ENCODE measurements at regions not wholly inside any gene's neighbourhood (a gene's known extent, or its start where the extent isn't known, plus 50 kb on each side); places are given as distances from the start of the nearest gene placed in this dataset.

- H3K27ac ChIP-seq = no peak overlapping the region
- no peaks in the 10 kb centered on the region for H3K36me3 ChIP-seq
- H3K4me1 ChIP-seq = no peaks in the 10 kb centered on the region
- no peak overlapping the region for H3K4me3 ChIP-seq
- no peaks in the 10 kb centered on the region for H3K27me3 ChIP-seq (ENCODE audit: low read depth)
- ATAC-seq (no peak), DNase-seq (no peak)
- intact Hi-C loops (cut with DNase I) = no loop called here
- H3K9me3 ChIP-seq = no peaks in the 10 kb centered on the region
- no peak for TF ChIP-seq CTCF (IDR thresholded peaks at IDR 0.05)
Measured at GRCh38 chr14:25237845-25238244, 187.9 kb upstream of the STXBP6 start.

GRCh38 chr14:25233613-25234012, 183.7 kb upstream of the STXBP6 start:
- ATAC-seq = no peak
- H3K27ac ChIP-seq = no peak overlapping the region

GRCh38 chr14:25231004-25231403, 181.1 kb upstream of the STXBP6 start:
- no peak for DNase-seq
- no peak for TF ChIP-seq CTCF (IDR thresholded peaks at IDR 0.05)
- intact Hi-C loops (cut with DNase I) = no loop called here

More at GRCh38 chr14:25233613-25234012, 183.7 kb upstream of the STXBP6 start:
- no peaks in the 10 kb centered on the region for H3K9me3 ChIP-seq
- H3K4me1 ChIP-seq = no peaks in the 10 kb centered on the region
- no peaks in the 10 kb centered on the region for H3K27me3 ChIP-seq (ENCODE audit: low read depth)
- H3K36me3 ChIP-seq = no peaks in the 10 kb centered on the region
- TF ChIP-seq CTCF (IDR thresholded peaks at IDR 0.05) = no peak
- no peak for DNase-seq
- intact Hi-C loops (cut with DNase I) = no loop called here
- no peak overlapping the region for H3K4me3 ChIP-seq

DNA sequence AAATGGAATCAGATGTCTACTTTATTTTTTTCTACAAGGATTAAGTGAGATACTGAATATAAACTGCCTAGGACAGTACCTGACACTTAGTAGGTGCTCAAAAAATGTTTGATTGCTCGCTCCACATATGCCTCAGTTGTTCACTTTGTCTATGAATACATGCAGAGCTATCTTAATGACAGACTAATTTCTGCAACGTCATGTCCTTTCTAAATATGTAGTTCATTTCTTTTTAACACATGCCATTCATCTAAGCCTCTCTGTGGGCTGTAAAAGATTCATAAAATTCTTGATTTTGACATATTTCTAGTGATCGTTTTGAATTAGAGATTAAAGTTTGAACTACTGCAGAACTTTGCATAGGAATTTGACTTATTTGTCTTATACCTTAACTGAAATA, 176.3 kb upstream of the STXBP6 start:
- TF ChIP-seq CTCF (IDR thresholded peaks at IDR 0.05) = no peak
- intact Hi-C loops (cut with DNase I) = no loop called here
- Histone ChIP-seq H3K9me3 (no peaks in the 10 kb centered on the region), H3K4me3 (no peak overlapping the region), H3K27me3 (ENCODE audit: low read depth) (no peaks in the 10 kb centered on the region), H3K4me1 (no peaks in the 10 kb centered on the region), H3K36me3 (no peaks in the 10 kb centered on the region), H3K27ac (no peak overlapping the region)
- no peak for DNase-seq
- no peak for ATAC-seq

More at GRCh38 chr14:25231004-25231403, 181.1 kb upstream of the STXBP6 start:
- Histone ChIP-seq H3K36me3 (no peaks in the 10 kb centered on the region), H3K27me3 (ENCODE audit: low read depth) (no peaks in the 10 kb centered on the region), H3K4me3 (no peak overlapping the region), H3K4me1 (no peaks in the 10 kb centered on the region), H3K9me3 (no peaks in the 10 kb centered on the region), H3K27ac (no peak overlapping the region)
- no peak for ATAC-seq

- intact Hi-C loops (cut with DNase I) = no loop called here
- H3K27ac ChIP-seq = no peak overlapping the region
- ATAC-seq (no peak), DNase-seq (no peak)
- H3K4me1 ChIP-seq = no peaks in the 10 kb centered on the region
- no peak overlapping the region for H3K4me3 ChIP-seq
- no peaks in the 10 kb centered on the region for H3K27me3 ChIP-seq (ENCODE audit: low read depth)
- H3K9me3 ChIP-seq = no peaks in the 10 kb centered on the region
- H3K36me3 ChIP-seq = no peaks in the 10 kb centered on the region
- TF ChIP-seq CTCF (IDR thresholded peaks at IDR 0.05) = no peak
Measured at GRCh38 chr14:25222256-25222655, 172.3 kb upstream of the STXBP6 start.

- no peaks in the 10 kb centered on the region for H3K9me3 ChIP-seq
- intact Hi-C loops (cut with DNase I) = no loop called here
- H3K4me3 ChIP-seq = no peak overlapping the region
- TF ChIP-seq CTCF (IDR thresholded peaks at IDR 0.05) = no peak
- H3K27ac ChIP-seq = no peak overlapping the region
- DNase-seq = no peak
- H3K36me3 ChIP-seq = no peaks in the 10 kb centered on the region
- ATAC-seq = no peak
- no peaks in the 10 kb centered on the region for H3K4me1 ChIP-seq
- H3K27me3 ChIP-seq (ENCODE audit: low read depth) = no peaks in the 10 kb centered on the region
Measured at GRCh38 chr14:25220514-25220913, 170.6 kb upstream of the STXBP6 start.
